ENCODE measurements at regions not wholly inside any gene's neighbourhood (a gene's known extent, or its start where the extent isn't known, plus 50 kb on each side); places are given as distances from the start of the nearest gene placed in this dataset.

DNA sequence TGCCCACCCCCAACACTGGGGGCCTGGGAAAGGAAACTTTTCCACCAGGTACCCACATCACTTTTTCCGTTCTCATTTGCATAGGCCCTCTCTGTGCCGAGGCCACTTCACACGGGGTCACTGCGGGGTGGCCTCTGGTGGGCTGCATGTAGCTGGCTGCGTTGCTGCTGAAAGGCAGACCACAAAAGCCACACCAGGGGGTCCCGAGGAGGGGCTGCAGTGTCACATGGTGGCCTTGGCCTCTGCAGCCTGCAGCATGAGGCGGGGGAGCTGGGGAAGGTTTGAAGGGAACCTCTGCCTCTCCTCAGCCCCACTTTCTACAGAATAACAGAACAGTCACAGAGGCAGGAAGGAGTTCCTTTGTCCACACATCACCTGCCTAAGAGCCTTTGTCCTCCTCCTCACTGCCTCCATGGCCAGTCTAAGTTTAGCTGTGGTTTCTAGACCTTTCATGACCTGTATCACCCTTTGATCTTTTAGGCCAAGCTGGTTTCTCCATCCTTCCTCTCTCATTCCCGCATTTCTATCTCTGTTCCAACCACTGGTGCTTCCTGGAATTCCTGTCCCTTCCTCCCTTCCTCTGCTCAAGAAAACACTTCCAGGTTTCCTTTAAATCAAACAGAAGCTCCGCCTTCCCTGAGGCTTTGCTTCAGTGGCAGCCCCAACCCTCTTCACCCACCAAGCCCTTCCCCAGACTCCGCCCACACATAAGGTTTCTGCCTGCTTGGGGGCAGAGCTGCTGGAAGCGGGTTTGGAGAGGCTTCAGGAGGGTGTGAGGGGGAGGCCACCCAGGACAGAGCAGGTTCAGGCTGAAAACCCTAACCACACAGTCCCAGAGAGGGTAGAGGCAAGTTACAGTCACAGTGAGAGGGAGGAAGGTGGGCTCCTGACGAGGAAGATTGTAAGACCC is 150.7 kb upstream of the TLE3 start:
- no peak overlapping the region for H3K4me3 ChIP-seq (ENCODE audit: low read depth, low read length)
- TF ChIP-seq, protein P1, sequence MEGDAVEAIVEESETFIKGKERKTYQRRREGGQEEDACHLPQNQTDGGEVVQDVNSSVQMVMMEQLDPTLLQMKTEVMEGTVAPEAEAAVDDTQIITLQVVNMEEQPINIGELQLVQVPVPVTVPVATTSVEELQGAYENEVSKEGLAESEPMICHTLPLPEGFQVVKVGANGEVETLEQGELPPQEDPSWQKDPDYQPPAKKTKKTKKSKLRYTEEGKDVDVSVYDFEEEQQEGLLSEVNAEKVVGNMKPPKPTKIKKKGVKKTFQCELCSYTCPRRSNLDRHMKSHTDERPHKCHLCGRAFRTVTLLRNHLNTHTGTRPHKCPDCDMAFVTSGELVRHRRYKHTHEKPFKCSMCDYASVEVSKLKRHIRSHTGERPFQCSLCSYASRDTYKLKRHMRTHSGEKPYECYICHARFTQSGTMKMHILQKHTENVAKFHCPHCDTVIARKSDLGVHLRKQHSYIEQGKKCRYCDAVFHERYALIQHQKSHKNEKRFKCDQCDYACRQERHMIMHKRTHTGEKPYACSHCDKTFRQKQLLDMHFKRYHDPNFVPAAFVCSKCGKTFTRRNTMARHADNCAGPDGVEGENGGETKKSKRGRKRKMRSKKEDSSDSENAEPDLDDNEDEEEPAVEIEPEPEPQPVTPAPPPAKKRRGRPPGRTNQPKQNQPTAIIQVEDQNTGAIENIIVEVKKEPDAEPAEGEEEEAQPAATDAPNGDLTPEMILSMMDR (IDR thresholded peaks at IDR 0.05; ENCODE audit: borderline replicate concordance, insufficient read depth, low read depth, low read length), result no peak

DNA sequence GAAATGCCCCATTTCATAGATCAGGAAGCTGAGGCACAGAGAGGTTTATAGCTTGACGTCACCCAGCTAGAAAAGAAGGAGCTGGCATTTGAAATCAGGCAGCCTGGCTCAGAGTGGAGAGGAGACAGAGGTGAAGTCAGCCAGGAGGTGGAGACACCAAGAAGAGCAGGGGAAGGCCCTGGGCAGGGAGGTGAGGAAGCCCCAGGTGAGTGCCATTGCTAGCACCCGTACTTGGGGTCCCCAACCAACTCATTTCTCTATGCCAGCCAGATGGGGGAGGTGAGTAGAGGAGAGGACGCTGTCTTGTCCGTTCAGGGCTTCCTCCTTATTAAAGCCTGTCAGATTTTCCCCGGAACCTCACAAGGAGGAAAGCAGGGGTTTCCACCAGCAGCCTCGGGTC is 149.6 kb upstream of the TLE3 start:
- TF ChIP-seq, protein P1 (IDR thresholded peaks at IDR 0.05; ENCODE audit: borderline replicate concordance, insufficient read depth, low read depth, low read length), result no peak
- H3K4me3 ChIP-seq (ENCODE audit: low read depth, low read length), result no peak overlapping the region

DNA sequence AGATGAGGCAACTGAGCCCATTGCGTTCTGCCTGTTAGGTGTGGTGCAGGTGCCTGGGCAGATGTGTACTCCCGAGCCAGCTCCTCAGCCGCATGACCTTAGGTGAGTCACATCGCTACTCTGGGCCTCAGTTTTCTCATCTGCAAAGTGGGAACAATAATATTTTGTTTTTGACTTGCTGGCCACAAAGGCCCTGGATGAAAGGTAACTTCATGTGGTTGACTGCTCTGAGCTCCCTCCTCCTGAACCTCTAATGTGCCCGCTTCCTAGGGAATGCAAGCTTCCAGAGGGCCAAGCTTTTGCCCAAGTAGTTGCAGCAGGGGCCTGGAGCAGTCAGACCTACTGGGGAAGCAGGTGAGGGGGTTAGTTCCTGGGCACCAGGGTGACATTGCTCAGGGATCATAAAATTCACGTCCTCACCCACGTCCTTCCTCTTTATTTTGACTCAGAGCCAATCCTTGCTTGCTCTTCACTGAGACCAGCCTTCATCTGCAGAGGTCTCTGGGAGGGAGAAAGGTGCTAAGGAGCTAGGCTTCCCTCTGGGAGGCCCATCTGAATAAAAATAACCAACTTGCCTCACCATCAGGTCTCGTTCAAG is 149.0 kb upstream of the TLE3 start:
- H3K4me3 ChIP-seq (ENCODE audit: low read depth, low read length), result no peak overlapping the region
- TF ChIP-seq, protein P1 (IDR thresholded peaks at IDR 0.05; ENCODE audit: borderline replicate concordance, insufficient read depth, low read depth, low read length), result no peak

DNA sequence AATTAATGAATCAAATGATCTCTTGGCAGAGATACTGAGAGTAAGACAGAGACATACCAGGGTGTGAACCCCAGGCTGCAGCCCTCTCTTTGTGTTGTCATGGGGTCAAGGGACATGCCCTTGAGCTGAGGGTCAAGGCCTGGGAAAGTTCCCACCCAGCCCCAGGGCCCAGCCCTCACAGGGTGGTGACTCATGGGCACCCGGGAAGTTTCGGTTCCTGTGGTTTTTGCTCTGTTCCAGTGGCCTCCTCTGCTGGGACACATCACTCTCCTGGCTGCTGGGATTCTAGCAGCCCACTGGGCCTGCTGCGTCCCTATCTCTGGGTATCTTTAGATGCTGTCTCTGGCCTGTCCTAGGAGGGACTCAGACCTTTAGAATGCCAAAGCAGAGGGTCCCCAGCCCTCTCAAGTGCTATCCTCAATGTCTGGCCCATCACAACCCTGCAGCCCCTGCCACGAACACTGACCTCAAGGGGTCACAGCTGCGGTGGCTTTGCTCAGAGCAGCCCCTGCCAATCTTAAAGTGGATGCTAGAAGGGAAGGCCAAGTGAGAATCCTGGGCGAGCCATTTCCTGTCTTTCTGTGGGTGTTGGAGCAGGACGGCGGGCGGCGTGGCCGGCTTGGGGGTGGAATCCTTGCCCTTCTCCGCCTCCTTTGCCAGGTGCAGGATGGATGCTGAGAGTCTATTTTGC is 148.4 kb upstream of the TLE3 start:
- TF ChIP-seq, protein P1 (IDR thresholded peaks at IDR 0.05; ENCODE audit: borderline replicate concordance, insufficient read depth, low read depth, low read length), result no peak
- H3K4me3 ChIP-seq (ENCODE audit: low read depth, low read length), result no peak overlapping the region

DNA sequence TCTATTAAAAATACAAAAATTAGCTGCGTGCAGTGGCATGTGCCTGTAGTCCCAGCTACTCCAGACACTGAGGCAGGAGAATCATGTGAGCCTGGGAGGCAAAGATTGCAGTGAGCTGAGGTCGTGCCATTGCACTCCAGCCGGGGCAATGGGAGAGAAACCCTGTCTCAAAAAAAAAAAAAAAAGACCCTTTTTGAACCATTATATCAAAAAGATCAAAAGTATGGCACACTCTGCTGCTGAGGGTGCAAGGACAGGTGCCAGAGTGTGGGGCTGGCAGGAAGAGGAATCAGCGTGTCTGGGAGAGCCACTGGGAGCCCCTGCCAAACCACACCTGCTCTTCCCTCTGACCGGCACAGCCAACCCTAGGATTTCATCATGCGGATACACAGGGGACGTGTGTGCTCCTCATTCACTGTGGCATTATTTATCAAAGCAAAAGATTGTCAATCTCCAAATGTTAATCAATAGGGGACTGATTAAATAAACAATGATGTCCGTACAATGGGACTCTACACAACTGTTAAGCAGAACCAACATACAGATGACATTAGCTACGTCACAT is 147.3 kb upstream of the TLE3 start:
- no peak overlapping the region for H3K4me3 ChIP-seq (ENCODE audit: low read depth, low read length)
- TF ChIP-seq, protein P1 (IDR thresholded peaks at IDR 0.05; ENCODE audit: borderline replicate concordance, insufficient read depth, low read depth, low read length), result no peak

DNA sequence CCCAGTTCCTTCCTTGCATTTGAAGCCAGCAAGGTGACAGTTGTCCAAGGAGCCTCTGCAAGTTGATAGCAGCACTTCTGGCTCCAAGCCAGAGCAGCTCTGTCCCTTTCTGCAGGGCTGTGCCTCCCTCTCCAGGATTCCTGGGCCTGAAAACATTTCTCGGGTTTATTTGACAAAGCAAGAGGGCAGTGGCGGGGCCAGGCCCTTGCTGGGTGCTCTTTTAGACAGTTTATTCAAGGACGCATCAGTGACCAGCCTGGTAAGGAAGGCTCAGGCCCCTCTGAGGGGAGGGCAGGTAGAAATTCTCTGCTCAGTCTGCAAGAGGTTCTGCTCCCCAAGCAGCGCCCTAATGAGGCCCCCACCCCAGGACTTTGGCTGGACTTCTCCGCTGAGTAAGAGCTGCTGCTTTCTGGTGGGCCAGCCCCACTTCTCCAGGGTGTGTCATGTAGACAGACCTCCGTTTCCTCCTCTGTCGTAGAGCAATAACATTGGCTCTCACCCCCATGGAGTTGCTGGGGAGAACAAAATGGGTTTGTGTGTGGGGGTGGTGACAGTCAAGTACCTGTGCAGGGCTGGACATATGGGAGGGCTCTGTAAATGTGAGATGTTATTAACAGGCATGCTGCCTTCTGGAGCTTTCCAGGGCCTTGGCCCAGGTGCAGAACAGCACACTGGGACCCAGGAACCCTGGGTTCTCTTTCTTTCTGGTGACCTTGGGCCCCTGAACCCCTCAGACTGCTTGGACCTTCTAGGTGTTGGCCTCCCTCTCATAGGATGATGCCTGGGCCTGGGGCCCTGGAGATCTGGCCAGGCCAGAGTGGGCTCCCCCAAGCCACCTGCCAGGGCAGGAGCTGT is 146.2 kb upstream of the TLE3 start:
- TF ChIP-seq, protein P1 (IDR thresholded peaks at IDR 0.05; ENCODE audit: borderline replicate concordance, insufficient read depth, low read depth, low read length), result no peak

More for the DNA sequence above, 146.2 kb upstream of the TLE3 start:
- no peak overlapping the region for H3K4me3 ChIP-seq (ENCODE audit: low read depth, low read length)

All from GM12875 (cell line).